ENCODE measurements at regions not wholly inside any gene's neighbourhood (a gene's known extent, or its start where the extent isn't known, plus 50 kb on each side); places are given as distances from the start of the nearest gene placed in this dataset.

DNA sequence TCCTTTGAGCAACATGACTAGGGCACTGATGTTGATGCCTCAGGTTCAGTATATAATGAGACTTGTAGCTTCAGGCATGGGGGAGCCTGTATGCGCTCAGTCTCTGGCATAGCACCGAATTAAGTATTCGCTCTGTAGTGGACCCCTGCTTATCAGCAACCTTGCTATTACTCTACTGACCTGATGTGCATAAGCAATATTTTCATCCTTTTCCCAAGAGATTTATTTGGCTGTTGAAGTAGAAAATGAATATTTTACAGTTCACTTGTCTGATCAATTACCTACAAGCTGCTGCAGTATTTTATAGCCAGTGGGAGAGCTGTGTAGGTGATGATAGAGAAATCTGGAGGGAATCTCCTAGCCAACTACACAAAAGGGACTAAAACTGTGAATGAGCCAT lies 781.6 kb upstream of the PHF14 start:
- DNase-seq (no peak), ATAC-seq (ENCODE audit: insufficient read depth, low FRiP score) (no peak)
- Histone ChIP-seq H3K9me3 (ENCODE audit: control insufficient read depth in 4 of 4, insufficient read depth in 3 of 4, low read length in 3 of 4) (no peaks in the 10 kb centered on the region), H3K36me3 (ENCODE audit: control insufficient read depth in 4 of 4, insufficient read depth in 4 of 4, low read length in 4 of 4) (no peaks in the 10 kb centered on the region), H3K4me1 (ENCODE audit: control insufficient read depth in 5 of 5, insufficient read depth in 5 of 5, low read length in 5 of 5) (no peaks in the 10 kb centered on the region), H3K4me3 (no peak overlapping the region), H3K9ac (ENCODE audit: insufficient read depth in 1 of 2, low read length in 2 of 2) (no peak overlapping the region), H3K27me3 (ENCODE audit: control insufficient read depth in 3 of 3, insufficient read depth in 3 of 3, low read length in 2 of 3) (no peaks in the 10 kb centered on the region), H3K27ac (ENCODE audit: low read depth in 1 of 2, low read length in 1 of 2) (no peak overlapping the region)
- TF ChIP-seq, protein P1, sequence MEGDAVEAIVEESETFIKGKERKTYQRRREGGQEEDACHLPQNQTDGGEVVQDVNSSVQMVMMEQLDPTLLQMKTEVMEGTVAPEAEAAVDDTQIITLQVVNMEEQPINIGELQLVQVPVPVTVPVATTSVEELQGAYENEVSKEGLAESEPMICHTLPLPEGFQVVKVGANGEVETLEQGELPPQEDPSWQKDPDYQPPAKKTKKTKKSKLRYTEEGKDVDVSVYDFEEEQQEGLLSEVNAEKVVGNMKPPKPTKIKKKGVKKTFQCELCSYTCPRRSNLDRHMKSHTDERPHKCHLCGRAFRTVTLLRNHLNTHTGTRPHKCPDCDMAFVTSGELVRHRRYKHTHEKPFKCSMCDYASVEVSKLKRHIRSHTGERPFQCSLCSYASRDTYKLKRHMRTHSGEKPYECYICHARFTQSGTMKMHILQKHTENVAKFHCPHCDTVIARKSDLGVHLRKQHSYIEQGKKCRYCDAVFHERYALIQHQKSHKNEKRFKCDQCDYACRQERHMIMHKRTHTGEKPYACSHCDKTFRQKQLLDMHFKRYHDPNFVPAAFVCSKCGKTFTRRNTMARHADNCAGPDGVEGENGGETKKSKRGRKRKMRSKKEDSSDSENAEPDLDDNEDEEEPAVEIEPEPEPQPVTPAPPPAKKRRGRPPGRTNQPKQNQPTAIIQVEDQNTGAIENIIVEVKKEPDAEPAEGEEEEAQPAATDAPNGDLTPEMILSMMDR (IDR thresholded peaks at IDR 0.05; ENCODE audit: control extremely low read depth, extremely low read depth): no peak
- 97 to 99% methylated on average over 3 of the region's 3 CpGs for WGBS, 2 donors

DNA sequence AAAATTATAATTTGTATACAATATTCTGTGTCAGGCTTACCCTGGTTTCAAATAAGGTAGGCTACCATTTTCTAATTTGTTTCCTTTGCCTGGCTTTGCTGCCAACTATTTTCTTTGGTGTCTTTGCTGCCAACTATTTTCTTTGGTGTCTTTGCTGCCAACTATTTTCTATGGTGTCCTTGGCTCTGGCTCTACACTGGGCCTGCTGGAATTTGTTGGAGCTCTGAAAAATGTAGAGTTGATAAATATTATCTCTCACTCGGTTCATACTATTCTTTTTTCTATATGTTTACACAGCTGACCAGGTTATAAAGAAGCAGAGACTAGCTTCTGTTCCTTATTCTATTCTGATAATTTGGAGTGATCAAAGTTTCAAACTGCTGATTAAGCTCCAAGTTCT lies 768.0 kb upstream of the PHF14 start:
- Histone ChIP-seq H3K36me3 (ENCODE audit: control insufficient read depth in 4 of 4, insufficient read depth in 4 of 4, low read length in 4 of 4) (no peaks in the 10 kb centered on the region), H3K27ac (ENCODE audit: low read depth in 1 of 2, low read length in 1 of 2) (no peak overlapping the region), H3K9me3 (ENCODE audit: control insufficient read depth in 4 of 4, insufficient read depth in 3 of 4, low read length in 3 of 4) (no peaks in the 10 kb centered on the region), H3K4me3 (no peak overlapping the region), H3K4me1 (ENCODE audit: control insufficient read depth in 5 of 5, insufficient read depth in 5 of 5, low read length in 5 of 5) (no peaks in the 10 kb centered on the region), H3K27me3 (ENCODE audit: control insufficient read depth in 3 of 3, insufficient read depth in 3 of 3, low read length in 2 of 3) (no peaks in the 10 kb centered on the region), H3K9ac (ENCODE audit: insufficient read depth in 1 of 2, low read length in 2 of 2) (no peak overlapping the region)
- TF ChIP-seq, protein P1 (IDR thresholded peaks at IDR 0.05; ENCODE audit: control extremely low read depth, extremely low read depth): no peak
- WGBS, 2 donors: 36 to 72% methylated on average over 1 of the region's 1 CpG
- ATAC-seq (ENCODE audit: insufficient read depth, low FRiP score) (no peak), DNase-seq (no peak)

GRCh38 chr7:10210000-10210399 lies 763.7 kb upstream of the PHF14 start:
- Histone ChIP-seq H3K36me3 (ENCODE audit: control insufficient read depth in 4 of 4, insufficient read depth in 4 of 4, low read length in 4 of 4) (no peaks in the 10 kb centered on the region), H3K9ac (ENCODE audit: insufficient read depth in 1 of 2, low read length in 2 of 2) (no peak overlapping the region), H3K27ac (ENCODE audit: low read depth in 1 of 2, low read length in 1 of 2) (no peak overlapping the region), H3K4me1 (ENCODE audit: control insufficient read depth in 5 of 5, insufficient read depth in 5 of 5, low read length in 5 of 5) (no peaks in the 10 kb centered on the region), H3K4me3 (no peak overlapping the region), H3K27me3 (ENCODE audit: control insufficient read depth in 3 of 3, insufficient read depth in 3 of 3, low read length in 2 of 3) (no peaks in the 10 kb centered on the region), H3K9me3 (ENCODE audit: control insufficient read depth in 4 of 4, insufficient read depth in 3 of 4, low read length in 3 of 4) (peaks cover 0 to 9% (median 4%) of the 10 kb centered on the region in 4 donors)
- DNase-seq (no peak), ATAC-seq (ENCODE audit: insufficient read depth, low FRiP score) (no peak)
- WGBS, 2 donors: 90 to 92% methylated on average over 4 of the region's 4 CpGs
- TF ChIP-seq, protein P1 (IDR thresholded peaks at IDR 0.05; ENCODE audit: control extremely low read depth, extremely low read depth): no peak

- ATAC-seq (ENCODE audit: insufficient read depth, low FRiP score): no peak
- no peaks in the 10 kb centered on the region for H3K36me3 ChIP-seq (ENCODE audit: control insufficient read depth in 4 of 4, insufficient read depth in 4 of 4, low read length in 4 of 4)
- peaks cover 0 to 9% (median 4%) of the 10 kb centered on the region in 4 donors for H3K9me3 ChIP-seq (ENCODE audit: control insufficient read depth in 4 of 4, insufficient read depth in 3 of 4, low read length in 3 of 4)
- no peaks in the 10 kb centered on the region for H3K4me1 ChIP-seq (ENCODE audit: control insufficient read depth in 5 of 5, insufficient read depth in 5 of 5, low read length in 5 of 5)
- no peak for DNase-seq
- H3K9ac ChIP-seq (ENCODE audit: insufficient read depth in 1 of 2, low read length in 2 of 2): no peak overlapping the region
- no peak overlapping the region for H3K27ac ChIP-seq (ENCODE audit: low read depth in 1 of 2, low read length in 1 of 2)
- 63 to 91% methylated on average over 1 of the region's 1 CpG for WGBS, 2 donors
- H3K27me3 ChIP-seq (ENCODE audit: control insufficient read depth in 3 of 3, insufficient read depth in 3 of 3, low read length in 2 of 3): no peaks in the 10 kb centered on the region
- H3K4me3 ChIP-seq: no peak overlapping the region
- TF ChIP-seq, protein P1 (IDR thresholded peaks at IDR 0.05; ENCODE audit: control extremely low read depth, extremely low read depth): no peak
Observed at GRCh38 chr7:10211016-10211415, 762.7 kb upstream of the PHF14 start.
